Small intestine (tissue), 7 donors: ENCODE measurements at regions not wholly inside any gene's neighbourhood (a gene's known extent, or its start where the extent isn't known, plus 50 kb on each side); places are given as distances from the start of the nearest gene placed in this dataset.
"Not testable (repeated sequence)": the region's sequence is repeated elsewhere in the genome, so short reads cannot be mapped to it uniquely, and the experiment has no call there.

Experiments
- DNase-seq, 2 donors: peaks; one replicate each; pipeline versions ENCODE4 v3.0.0 to v3.0.0-alpha.2; 2013
- FAIRE-seq: peaks from 2 replicates; lab custom pipeline; 2012; peaks lifted over from hg19 to GRCh38; lab: Jason Lieb, UNC
- H3K27ac ChIP-seq, 3 donors: one replicate each; pipeline ENCODE4 v1.5.1; 2013; ENCODE audit warnings: low read length in 2 of 3, mild to moderate bottlenecking in 2 of 3, control low read depth in 1 of 3, inconsistent platforms in 1 of 3, low read depth in 1 of 3, moderate library complexity in 1 of 3
- H3K27me3 ChIP-seq, 3 donors: one replicate each; pipeline ENCODE4 v1.6.1; 2013; ENCODE audit warnings: low read length in 3 of 3, inconsistent platforms in 1 of 3; ENCODE audit not compliant: control insufficient read depth in 3 of 3, insufficient read depth in 3 of 3
- H3K36me3 ChIP-seq, 3 donors: one replicate each; pipeline ENCODE4 v1.6.1; 2013; ENCODE audit warnings: low read length in 3 of 3, inconsistent platforms in 1 of 3, low read depth in 1 of 3, mild to moderate bottlenecking in 1 of 3, moderate library complexity in 1 of 3; ENCODE audit not compliant: control insufficient read depth in 3 of 3, insufficient read depth in 2 of 3
- H3K4me1 ChIP-seq, 3 donors: one replicate each; pipeline ENCODE4 v1.6.1; 2013; ENCODE audit warnings: low read length in 2 of 3, inconsistent platforms in 1 of 3, low read depth in 1 of 3, mild to moderate bottlenecking in 1 of 3, moderate library complexity in 1 of 3; ENCODE audit not compliant: control insufficient read depth in 3 of 3, insufficient read depth in 2 of 3
- H3K4me3 ChIP-seq, 3 donors: one replicate each; pipeline ENCODE4 v1.5.1; 2013; ENCODE audit warnings: low read length in 3 of 3, control low read depth in 1 of 3, inconsistent platforms in 1 of 3, low read depth in 1 of 3, mild to moderate bottlenecking in 1 of 3, moderate library complexity in 1 of 3
- H3K9me3 ChIP-seq, 2 donors: one replicate each; pipeline ENCODE4 v1.6.1; 2013; ENCODE audit warnings: low read depth in 1 of 2, low read length in 1 of 2; ENCODE audit not compliant: control insufficient read depth in 2 of 2, insufficient read depth in 1 of 2
- WGBS, 3 donors: extraction: QIAGEN DNeasy Blood & Tissue Kit; methylation state at CpG; one replicate each; pipeline ENCODE4 v1.1.7; 2013; 5-methylcytosine and 5-hydroxymethylcytosine counted together
- donor health status: healthy with polysubstance abuse.
- donor health status: control.
- donor health status: control.
- donor health status: Bipolar disorder and iron deficiency.
- donor health status: healthy.

DNA sequence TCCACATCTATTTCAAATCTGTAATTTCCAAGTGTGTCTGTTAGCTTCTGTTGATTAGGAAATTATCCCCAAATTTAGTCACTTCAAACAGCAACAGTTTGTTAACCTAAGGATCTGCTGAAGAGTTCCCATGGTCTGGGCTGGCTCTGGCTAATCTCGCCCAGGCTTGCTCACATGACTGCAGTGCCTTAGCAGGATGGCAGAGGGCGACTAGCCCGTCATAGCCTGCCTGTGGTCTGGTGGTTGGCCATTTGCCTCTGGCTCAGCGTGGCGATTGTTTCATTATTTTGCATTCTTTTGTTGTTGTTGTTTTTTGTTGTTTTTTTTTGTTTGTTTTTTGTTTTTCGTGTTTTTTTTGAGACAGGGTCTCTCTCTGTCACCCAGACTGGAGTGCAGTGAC is 264.0 kb downstream of the TRIML1 start:
- no peak for FAIRE-seq
- Histone ChIP-seq H3K27me3 (no peaks in the 10 kb centered on the region), H3K36me3 (no peaks in the 10 kb centered on the region), H3K4me1 (peaks cover 0 to 4% (median 2%) of the 10 kb centered on the region in 3 donors), H3K27ac (no peak overlapping the region), H3K9me3 (peaks cover 0 to 7% of the 10 kb centered on the region in 2 donors), H3K4me3 (no peak overlapping the region)
- no peak for DNase-seq
- 86 to 91% (median 90%) methylated on average over 6 of the region's 6 CpGs for WGBS, 3 donors

DNA sequence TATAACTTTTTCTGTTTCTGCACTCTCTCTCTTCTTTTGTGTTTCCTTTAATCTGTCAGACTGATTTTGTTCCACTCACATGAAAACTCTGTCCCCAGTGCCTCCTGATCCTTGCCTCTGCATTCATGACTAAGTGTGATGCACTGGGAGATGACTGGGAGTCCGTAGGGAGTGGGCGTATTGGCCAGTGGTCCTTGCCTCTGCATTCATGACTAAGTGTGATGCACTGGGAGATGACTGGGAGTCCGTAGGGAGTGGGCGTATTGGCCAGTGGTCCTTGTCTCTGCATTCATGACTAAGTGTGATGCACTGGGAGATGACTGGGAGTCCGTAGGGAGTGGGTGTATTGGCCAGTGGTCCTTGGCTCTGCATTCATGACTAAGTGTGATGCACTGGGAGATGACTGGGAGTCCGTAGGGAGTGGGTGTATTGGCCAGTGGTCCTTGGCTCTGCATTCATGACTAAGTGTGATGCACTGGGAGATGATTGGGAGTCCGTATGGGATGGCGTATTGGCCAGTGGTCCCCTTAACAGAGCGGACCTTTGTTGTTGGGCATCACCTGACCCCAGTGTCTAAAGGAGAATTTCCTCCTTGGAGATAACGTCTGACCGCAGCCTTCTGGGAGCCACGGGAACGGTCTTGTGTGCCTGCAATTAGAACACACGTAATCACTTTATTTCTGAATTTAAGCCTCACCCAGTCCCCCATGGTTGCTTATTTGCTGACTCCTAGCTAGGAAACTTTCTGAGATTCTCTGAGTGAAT is 266.0 kb downstream of the TRIML1 start:
- peaks cover 0 to 16% (median 6%) of the 10 kb centered on the region in 3 donors for H3K4me1 ChIP-seq
- not testable (repeated sequence) for H3K27me3 ChIP-seq, H3K4me3 ChIP-seq, H3K36me3 ChIP-seq, H3K27ac ChIP-seq, DNase-seq, H3K9me3 ChIP-seq
- peak; percentile 41 for FAIRE-seq
- WGBS, 3 donors = 88 to 94% (median 91%) methylated on average over 14 of the region's 14 CpGs

DNA sequence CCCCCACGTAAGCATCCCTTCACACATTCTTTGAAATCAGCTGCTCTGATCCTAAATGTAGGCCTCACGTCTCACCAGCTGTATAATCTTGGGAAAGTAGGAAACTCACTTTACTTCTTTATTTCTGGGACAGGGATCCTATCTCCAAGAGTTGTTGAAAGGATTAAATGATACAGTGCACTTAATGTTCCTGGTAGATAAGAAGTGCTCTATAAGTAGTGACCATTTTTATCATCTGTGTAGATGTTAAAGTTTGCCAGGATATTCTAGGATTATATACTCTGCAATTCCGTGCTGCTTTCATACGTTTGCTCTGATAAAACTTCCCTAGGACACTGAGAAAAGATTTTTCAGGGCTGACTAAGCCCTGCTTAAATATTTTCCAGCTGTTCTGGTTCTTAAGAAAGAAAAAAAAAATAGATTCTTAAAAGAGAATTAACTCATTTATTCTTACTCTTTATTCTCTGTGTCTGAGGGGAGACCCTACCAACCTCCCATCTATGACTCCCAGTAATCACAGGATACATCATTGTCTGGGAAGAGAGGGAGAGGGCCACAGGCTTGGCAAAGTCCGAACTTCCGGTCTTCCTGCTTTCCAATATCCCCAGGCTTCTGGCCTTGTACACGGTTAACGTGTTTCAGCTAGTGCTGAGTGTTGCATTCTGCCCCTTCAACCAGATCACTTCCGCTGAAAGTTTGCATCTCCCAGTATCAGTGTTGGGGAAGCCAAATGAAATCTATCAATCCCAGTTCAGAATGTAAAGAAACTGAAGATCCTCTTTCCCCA is 269.2 kb downstream of the TRIML1 start:
- no peak overlapping the region for H3K4me3 ChIP-seq
- H3K36me3 ChIP-seq = no peaks in the 10 kb centered on the region
- no peaks in the 10 kb centered on the region for H3K27me3 ChIP-seq
- H3K27ac ChIP-seq = no peak overlapping the region
- FAIRE-seq (no peak), DNase-seq (no peak)
- peaks cover 0 to 7% of the 10 kb centered on the region in 2 donors for H3K9me3 ChIP-seq
- WGBS, 3 donors = 57 to 68% (median 63%) methylated on average over 9 of the region's 9 CpGs
- H3K4me1 ChIP-seq = peaks cover 0 to 18% (median 6%) of the 10 kb centered on the region in 3 donors

DNA sequence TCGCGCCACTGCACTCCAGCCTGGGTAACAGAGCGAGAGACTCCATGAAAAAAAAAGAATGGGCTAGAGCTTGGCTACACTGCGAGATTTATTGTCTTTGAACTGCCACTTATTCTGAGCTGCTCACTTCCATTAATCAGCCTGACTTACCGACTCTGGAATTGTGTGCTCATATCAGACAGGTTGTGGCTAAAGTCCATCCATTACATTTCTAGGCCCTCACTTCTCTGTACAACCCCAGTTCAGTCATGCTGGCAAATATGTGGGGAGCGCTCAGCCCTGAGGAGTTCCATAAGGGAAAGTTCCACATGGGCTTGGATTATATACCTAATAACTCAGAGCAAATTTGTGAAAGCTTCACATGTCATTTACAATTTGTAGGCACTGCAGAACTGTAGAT is 270.6 kb downstream of the TRIML1 start:
- H3K4me1 ChIP-seq = peaks cover 0 to 18% (median 6%) of the 10 kb centered on the region in 3 donors
- H3K9me3 ChIP-seq = peaks cover 0 to 7% of the 10 kb centered on the region in 2 donors
- no peaks in the 10 kb centered on the region for H3K27me3 ChIP-seq
- FAIRE-seq = no peak
- DNase-seq = peak; percentile 47 to 75
- no peak overlapping the region for H3K4me3 ChIP-seq
- H3K36me3 ChIP-seq = no peaks in the 10 kb centered on the region
- peak overlapping the region in 1 of 3 donors; percentile 9 for H3K27ac ChIP-seq
- WGBS, 3 donors = 32 to 66% (median 45%) methylated on average over 6 of the region's 6 CpGs

DNA sequence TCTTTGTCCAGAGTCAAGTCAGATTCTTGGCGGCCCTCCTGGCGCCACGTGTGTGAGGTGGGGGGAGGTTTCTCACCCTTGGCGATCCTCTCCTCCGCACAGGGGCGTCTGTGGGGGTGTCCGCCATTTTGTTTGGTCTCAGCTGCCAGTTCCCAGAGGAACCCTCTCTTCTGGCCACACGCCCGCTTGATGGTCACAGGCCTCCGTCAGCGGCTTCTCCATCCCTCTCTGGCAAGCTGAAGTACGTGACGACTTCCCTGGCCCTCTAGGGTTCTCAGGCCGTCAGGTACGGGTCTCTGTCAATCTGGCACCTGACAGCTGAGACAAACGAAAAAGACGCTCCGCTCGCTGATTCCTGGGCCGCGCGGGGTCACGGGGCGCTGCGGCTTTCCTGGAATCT is 272.6 kb downstream of the TRIML1 start:
- no peaks in the 10 kb centered on the region for H3K36me3 ChIP-seq
- 89 to 94% (median 93%) methylated on average over 25 of the region's 25 CpGs for WGBS, 3 donors
- H3K4me1 ChIP-seq = peaks cover 0 to 18% (median 6%) of the 10 kb centered on the region in 3 donors
- no peak overlapping the region for H3K27ac ChIP-seq
- peaks cover 0 to 3% of the 10 kb centered on the region in 2 donors for H3K9me3 ChIP-seq
- no peak for FAIRE-seq
- no peak overlapping the region for H3K4me3 ChIP-seq
- DNase-seq = no peak
- H3K27me3 ChIP-seq = no peaks in the 10 kb centered on the region

DNA sequence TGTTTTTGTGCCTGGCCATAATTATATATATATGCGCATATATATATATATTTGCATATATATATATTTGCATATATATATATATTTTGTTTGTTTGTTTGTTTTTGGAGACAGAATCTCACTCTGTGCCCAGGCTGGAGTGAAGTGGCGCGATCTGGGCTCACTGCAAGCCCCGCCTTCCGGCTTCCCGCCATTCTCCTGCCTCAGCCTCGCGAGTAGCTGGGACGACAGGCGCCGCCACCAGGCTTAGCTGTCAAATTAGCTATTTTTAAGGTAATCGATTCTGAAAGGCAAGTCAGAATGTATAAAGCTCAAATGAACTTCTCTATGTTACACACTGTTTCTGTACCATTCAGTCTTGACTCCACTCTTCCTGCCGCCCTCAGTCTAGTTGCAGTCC is 273.3 kb downstream of the TRIML1 start:
- no peak overlapping the region for H3K4me3 ChIP-seq
- WGBS, 3 donors = 78 to 97% (median 95%) methylated on average over 13 of the region's 13 CpGs
- H3K4me1 ChIP-seq = peaks cover 0 to 14% (median 6%) of the 10 kb centered on the region in 3 donors
- H3K27me3 ChIP-seq = no peaks in the 10 kb centered on the region
- no peak for FAIRE-seq
- H3K27ac ChIP-seq = no peak overlapping the region
- no peaks in the 10 kb centered on the region for H3K9me3 ChIP-seq
- no peaks in the 10 kb centered on the region for H3K36me3 ChIP-seq
- no peak for DNase-seq

DNA sequence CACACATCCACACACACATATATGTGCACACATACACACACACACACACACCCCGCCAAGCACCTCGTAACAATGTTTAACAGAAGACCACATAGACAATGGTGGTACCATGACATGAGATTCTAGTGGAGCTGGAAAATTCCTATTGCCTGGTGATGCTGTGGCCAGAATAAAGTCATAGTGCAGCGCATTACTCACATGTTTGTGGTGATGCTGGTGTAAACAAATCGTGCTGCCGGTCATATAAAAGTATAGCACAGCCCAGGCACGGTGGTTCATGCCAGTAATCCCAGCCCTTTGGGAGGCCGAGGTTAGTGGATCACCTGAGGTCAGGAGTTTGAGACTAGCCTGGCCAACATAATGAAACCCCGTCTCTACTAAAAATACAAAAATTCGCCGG is 275.2 kb downstream of the TRIML1 start:
- FAIRE-seq (no peak), DNase-seq (no peak)
- Histone ChIP-seq H3K27ac (no peak overlapping the region), H3K9me3 (no peaks in the 10 kb centered on the region), H3K36me3 (no peaks in the 10 kb centered on the region), H3K27me3 (no peaks in the 10 kb centered on the region), H3K4me3 (no peak overlapping the region), H3K4me1 (peaks cover 0 to 8% (median under 1%) of the 10 kb centered on the region in 3 donors)
- WGBS, 3 donors = 90 to 94% (median 91%) methylated on average over 10 of the region's 10 CpGs

DNA sequence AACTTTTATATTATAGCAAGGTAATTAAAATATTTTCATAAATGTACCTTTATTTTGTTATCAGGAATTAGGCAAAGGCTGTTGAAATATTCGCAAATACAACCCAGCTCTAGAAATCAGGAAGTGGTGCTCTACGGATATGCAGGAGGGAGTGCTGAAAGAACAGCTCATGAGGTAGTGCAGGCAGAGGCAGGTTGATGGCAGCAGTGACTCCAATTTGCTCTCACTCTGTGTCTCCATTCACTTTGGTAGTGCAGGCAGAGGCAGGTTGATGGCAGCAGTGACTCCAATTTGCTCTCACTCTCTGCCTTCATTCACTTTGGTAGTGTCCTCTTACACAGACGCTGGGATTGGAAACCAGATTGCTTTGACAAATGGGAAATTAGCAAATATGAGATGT is 277.9 kb downstream of the TRIML1 start:
- no peaks in the 10 kb centered on the region for H3K27me3 ChIP-seq
- no peak overlapping the region for H3K27ac ChIP-seq
- H3K36me3 ChIP-seq = no peaks in the 10 kb centered on the region
- H3K4me3 ChIP-seq = no peak overlapping the region
- DNase-seq (peak in 1 of 2 donors; percentile 28), FAIRE-seq (no peak)
- H3K4me1 ChIP-seq = no peaks in the 10 kb centered on the region
- WGBS, 3 donors = 39 to 47% (median 45%) methylated on average over 3 of the region's 3 CpGs
- H3K9me3 ChIP-seq = no peaks in the 10 kb centered on the region
